Liver (tissue), 3 donors: ENCODE measurements at regions not wholly inside any gene's neighbourhood (a gene's known extent, or its start where the extent isn't known, plus 50 kb on each side); places are given as distances from the start of the nearest gene placed in this dataset.

Source experiments
- EGR1 ChIP-seq, 2 donors: IDR thresholded peaks; 2 replicates each; pipeline ENCODE4 v1.6.1; 2016 to 2018; ENCODE audit warnings: antibody characterized with exemption in 2 of 2, low read depth in 2 of 2
- GABPA ChIP-seq, 2 donors: IDR thresholded peaks in 1 of 2; conservative IDR thresholded peaks in 1 of 2; 2 replicates each; pipeline ENCODE4 v1.6.1; 2016; ENCODE audit warnings: antibody characterized with exemption in 2 of 2, mild to moderate bottlenecking in 1 of 2, moderate library complexity in 1 of 2
- JUND ChIP-seq, 2 donors: IDR thresholded peaks; 2 replicates each; pipeline ENCODE4 v1.6.1; 2016; ENCODE audit warnings: antibody characterized with exemption in 2 of 2
- RAD21 ChIP-seq, 2 donors: IDR thresholded peaks; 2 replicates each; pipeline ENCODE4 v1.6.1; 2016; ENCODE audit warnings: antibody characterized with exemption in 2 of 2, mild to moderate bottlenecking in 2 of 2
- RXRA ChIP-seq, 2 donors: IDR thresholded peaks; 2 replicates each; pipeline ENCODE4 v1.6.1; 2017 to 2018; ENCODE audit warnings: antibody characterized with exemption in 2 of 2, mild to moderate bottlenecking in 1 of 2
- SP1 ChIP-seq: IDR thresholded peaks from 2 replicates; pipeline ENCODE4 v1.6.1; 2018; ENCODE audit warnings: antibody characterized with exemption, mild to moderate bottlenecking
- YY1 ChIP-seq: IDR thresholded peaks from 2 replicates; pipeline ENCODE4 v1.6.1; 2016; ENCODE audit warnings: antibody characterized with exemption, mild to moderate bottlenecking
- TF ChIP-seq, protein P1 (sequence below): IDR thresholded peaks from 2 replicates; pipeline ENCODE4 v1.6.1; 2016; ENCODE audit warnings: antibody characterized with exemption, mild to moderate bottlenecking
- TF ChIP-seq, protein P2 (sequence below): fragments of 150-350 bp; IDR thresholded peaks from 2 replicates; pipeline ENCODE4 v1.5.1; 2017; ENCODE audit warnings: improper control_type of control experiment, low read depth, low read length; ENCODE audit not compliant: missing input control
- TF ChIP-seq, protein P3 (sequence below): IDR thresholded peaks from 2 replicates; pipeline ENCODE4 v1.6.1; 2016; ENCODE audit warnings: antibody characterized with exemption
- TF ChIP-seq, protein P4 (sequence below): IDR thresholded peaks from 2 replicates; pipeline ENCODE4 v1.6.1; 2016; ENCODE audit warnings: antibody characterized with exemption
- donor health status: healthy.
- donor health status: healthy.

DNA sequence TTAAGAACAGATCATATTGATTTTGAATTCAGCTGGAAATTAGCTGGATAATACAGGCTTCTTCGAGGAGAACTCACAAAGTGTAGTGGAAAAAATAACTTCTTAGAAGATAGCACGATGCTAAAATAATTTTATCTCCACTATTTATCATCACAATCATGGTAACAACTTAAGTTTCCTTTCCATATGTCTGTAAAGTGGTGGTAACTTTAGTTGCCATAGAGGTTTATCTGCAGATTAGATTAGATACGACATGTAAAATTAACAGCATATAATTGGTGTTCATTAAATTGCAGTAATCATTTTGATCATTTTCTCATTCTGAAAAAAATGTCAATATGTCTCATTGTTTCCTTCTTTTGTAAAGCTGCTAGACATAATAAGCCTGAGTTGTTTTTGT, 921.5 kb downstream of the KCNT2 start:
- TF ChIP-seq, protein P1, sequence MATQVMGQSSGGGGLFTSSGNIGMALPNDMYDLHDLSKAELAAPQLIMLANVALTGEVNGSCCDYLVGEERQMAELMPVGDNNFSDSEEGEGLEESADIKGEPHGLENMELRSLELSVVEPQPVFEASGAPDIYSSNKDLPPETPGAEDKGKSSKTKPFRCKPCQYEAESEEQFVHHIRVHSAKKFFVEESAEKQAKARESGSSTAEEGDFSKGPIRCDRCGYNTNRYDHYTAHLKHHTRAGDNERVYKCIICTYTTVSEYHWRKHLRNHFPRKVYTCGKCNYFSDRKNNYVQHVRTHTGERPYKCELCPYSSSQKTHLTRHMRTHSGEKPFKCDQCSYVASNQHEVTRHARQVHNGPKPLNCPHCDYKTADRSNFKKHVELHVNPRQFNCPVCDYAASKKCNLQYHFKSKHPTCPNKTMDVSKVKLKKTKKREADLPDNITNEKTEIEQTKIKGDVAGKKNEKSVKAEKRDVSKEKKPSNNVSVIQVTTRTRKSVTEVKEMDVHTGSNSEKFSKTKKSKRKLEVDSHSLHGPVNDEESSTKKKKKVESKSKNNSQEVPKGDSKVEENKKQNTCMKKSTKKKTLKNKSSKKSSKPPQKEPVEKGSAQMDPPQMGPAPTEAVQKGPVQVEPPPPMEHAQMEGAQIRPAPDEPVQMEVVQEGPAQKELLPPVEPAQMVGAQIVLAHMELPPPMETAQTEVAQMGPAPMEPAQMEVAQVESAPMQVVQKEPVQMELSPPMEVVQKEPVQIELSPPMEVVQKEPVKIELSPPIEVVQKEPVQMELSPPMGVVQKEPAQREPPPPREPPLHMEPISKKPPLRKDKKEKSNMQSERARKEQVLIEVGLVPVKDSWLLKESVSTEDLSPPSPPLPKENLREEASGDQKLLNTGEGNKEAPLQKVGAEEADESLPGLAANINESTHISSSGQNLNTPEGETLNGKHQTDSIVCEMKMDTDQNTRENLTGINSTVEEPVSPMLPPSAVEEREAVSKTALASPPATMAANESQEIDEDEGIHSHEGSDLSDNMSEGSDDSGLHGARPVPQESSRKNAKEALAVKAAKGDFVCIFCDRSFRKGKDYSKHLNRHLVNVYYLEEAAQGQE: no peak
- TF ChIP-seq, protein P2, sequence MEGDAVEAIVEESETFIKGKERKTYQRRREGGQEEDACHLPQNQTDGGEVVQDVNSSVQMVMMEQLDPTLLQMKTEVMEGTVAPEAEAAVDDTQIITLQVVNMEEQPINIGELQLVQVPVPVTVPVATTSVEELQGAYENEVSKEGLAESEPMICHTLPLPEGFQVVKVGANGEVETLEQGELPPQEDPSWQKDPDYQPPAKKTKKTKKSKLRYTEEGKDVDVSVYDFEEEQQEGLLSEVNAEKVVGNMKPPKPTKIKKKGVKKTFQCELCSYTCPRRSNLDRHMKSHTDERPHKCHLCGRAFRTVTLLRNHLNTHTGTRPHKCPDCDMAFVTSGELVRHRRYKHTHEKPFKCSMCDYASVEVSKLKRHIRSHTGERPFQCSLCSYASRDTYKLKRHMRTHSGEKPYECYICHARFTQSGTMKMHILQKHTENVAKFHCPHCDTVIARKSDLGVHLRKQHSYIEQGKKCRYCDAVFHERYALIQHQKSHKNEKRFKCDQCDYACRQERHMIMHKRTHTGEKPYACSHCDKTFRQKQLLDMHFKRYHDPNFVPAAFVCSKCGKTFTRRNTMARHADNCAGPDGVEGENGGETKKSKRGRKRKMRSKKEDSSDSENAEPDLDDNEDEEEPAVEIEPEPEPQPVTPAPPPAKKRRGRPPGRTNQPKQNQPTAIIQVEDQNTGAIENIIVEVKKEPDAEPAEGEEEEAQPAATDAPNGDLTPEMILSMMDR: no peak
- TF ChIP-seq YY1: no peak
- no peak for TF ChIP-seq RAD21 (IDR thresholded peaks at IDR 0.05)
- TF ChIP-seq, protein P3, sequence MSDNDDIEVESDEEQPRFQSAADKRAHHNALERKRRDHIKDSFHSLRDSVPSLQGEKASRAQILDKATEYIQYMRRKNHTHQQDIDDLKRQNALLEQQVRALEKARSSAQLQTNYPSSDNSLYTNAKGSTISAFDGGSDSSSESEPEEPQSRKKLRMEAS: no peak
- TF ChIP-seq SP1: no peak
- no peak for TF ChIP-seq JUND (IDR thresholded peaks at IDR 0.05)
- TF ChIP-seq, protein P4, sequence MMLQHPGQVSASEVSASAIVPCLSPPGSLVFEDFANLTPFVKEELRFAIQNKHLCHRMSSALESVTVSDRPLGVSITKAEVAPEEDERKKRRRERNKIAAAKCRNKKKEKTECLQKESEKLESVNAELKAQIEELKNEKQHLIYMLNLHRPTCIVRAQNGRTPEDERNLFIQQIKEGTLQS: no peak
- TF ChIP-seq GABPA (IDR thresholded peaks at IDR 0.05 in 1 of 2, conservative IDR thresholded peaks at IDR 0.05 in 1 of 2): no peak
- no peak for TF ChIP-seq RXRA (IDR thresholded peaks at IDR 0.05)
- TF ChIP-seq EGR1 (IDR thresholded peaks at IDR 0.05; ENCODE audit: low read depth in 2 of 2): no peak
